HEK293T (cell line): ENCODE measurements at regions not wholly inside any gene's neighbourhood (a gene's known extent, or its start where the extent isn't known, plus 50 kb on each side); places are given as distances from the start of the nearest gene placed in this dataset.

ENCODE experiments used
- BHLHE40 ChIP-seq: fragments of 450-650 bp; IDR thresholded peaks from 2 replicates; pipeline ENCODE4 v1.6.1; 2016; ENCODE audit warnings: mild to moderate bottlenecking, moderate library complexity, borderline replicate concordance
- CTBP1 ChIP-seq: fragments of 450-650 bp; IDR thresholded peaks from 2 replicates; pipeline ENCODE4 v1.6.1; 2016; ENCODE audit warnings: borderline replicate concordance
- ELF4 ChIP-seq: fragments of 450-650 bp; IDR thresholded peaks from 2 replicates; pipeline ENCODE4 v1.6.1; 2017; ENCODE audit warnings: antibody characterized with exemption
- FOXA1 ChIP-seq: fragments of 450-650 bp; IDR thresholded peaks from 2 replicates; pipeline ENCODE4 v1.6.1; 2016; ENCODE audit warnings: mild to moderate bottlenecking
- FOXK2 ChIP-seq: fragments of 450-650 bp; IDR thresholded peaks from 2 replicates; pipeline ENCODE4 v1.6.1; 2016; ENCODE audit warnings: mild to moderate bottlenecking
- FOXM1 ChIP-seq: fragments of 450-650 bp; IDR thresholded peaks from 2 replicates; pipeline ENCODE4 v1.6.1; 2017; ENCODE audit warnings: mild to moderate bottlenecking, borderline replicate concordance
- HDGF ChIP-seq: fragments of 450-650 bp; IDR thresholded peaks from 2 replicates; pipeline ENCODE4 v1.6.1; 2017; ENCODE audit warnings: antibody characterized with exemption, borderline replicate concordance
- L3MBTL2 ChIP-seq: fragments of 450-650 bp; conservative IDR thresholded peaks from 2 replicates; pipeline ENCODE4 v1.6.1; 2016; ENCODE audit warnings: mild to moderate bottlenecking
- LEF1 ChIP-seq: fragments of 450-650 bp; IDR thresholded peaks from 2 replicates; pipeline ENCODE4 v1.6.1; 2017; ENCODE audit warnings: mild to moderate bottlenecking, borderline replicate concordance
- SP1 ChIP-seq: fragments of 450-650 bp; IDR thresholded peaks from 2 replicates; pipeline ENCODE4 v1.6.1; 2017
- SUZ12 ChIP-seq: fragments of 450-650 bp; IDR thresholded peaks from 2 replicates; pipeline ENCODE4 v1.6.1; 2016; ENCODE audit warnings: mild to moderate bottlenecking
- TARDBP ChIP-seq: fragments of 450-650 bp; IDR thresholded peaks from 2 replicates; pipeline ENCODE4 v1.6.1; 2016
- ZNF384 ChIP-seq: fragments of 450-650 bp; IDR thresholded peaks from 2 replicates; pipeline ENCODE4 v1.6.1; 2016
- TF ChIP-seq, protein P1 (sequence below): fragments of 450-650 bp; IDR thresholded peaks from 2 replicates; pipeline ENCODE4 v1.6.1; 2016

DNA sequence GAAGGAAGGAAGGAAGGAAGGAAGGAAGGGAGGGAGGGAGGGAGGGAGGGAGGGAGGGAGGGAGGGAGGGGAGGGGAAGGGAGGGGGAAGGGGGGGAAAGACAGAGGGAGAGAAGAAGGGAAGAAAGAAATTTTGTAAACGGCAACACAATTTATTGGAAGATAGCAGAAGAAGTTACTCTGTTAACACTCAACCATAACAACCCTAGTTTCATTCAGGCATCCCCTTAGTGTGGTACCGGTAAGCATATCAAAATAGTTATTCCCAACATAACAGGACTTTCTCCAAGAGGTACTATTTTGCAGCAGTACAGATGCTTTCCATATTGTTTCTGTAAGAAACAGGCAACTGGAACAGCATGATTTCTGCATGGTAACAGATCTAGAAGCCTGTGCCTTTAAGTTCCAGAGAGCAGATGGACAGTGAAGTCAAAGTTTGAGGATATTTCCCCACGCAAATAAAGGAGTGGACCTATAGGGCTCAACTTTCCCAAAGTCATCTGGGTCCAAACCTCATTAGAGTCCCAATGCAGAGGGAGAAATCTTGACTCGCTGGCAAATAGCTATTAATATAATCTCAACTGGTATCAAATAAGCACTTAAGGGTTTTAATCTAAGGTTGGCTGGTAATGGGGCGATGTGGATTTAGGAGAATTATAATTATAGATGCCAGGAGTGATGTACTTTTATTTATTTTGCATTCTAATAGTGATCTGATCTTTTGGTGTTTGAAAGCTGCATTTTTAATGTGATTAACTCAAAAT is 69.4 kb downstream of the TENT5A start:
- TF ChIP-seq FOXA1, result no peak
- no peak for TF ChIP-seq FOXM1
- no peak for TF ChIP-seq BHLHE40
- TF ChIP-seq ELF4, result no peak
- no peak for TF ChIP-seq TARDBP
- TF ChIP-seq ZNF384, result no peak
- TF ChIP-seq SP1, result no peak
- TF ChIP-seq, protein P1, sequence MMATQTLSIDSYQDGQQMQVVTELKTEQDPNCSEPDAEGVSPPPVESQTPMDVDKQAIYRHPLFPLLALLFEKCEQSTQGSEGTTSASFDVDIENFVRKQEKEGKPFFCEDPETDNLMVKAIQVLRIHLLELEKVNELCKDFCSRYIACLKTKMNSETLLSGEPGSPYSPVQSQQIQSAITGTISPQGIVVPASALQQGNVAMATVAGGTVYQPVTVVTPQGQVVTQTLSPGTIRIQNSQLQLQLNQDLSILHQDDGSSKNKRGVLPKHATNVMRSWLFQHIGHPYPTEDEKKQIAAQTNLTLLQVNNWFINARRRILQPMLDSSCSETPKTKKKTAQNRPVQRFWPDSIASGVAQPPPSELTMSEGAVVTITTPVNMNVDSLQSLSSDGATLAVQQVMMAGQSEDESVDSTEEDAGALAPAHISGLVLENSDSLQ, result no peak
- no peak for TF ChIP-seq CTBP1
- TF ChIP-seq FOXK2, result no peak
- no peak for TF ChIP-seq LEF1
- TF ChIP-seq HDGF, result no peak
- TF ChIP-seq SUZ12, result no peak
- TF ChIP-seq L3MBTL2, result no peak
